ENCODE measurements at regions not wholly inside any gene's neighbourhood (a gene's known extent, or its start where the extent isn't known, plus 50 kb on each side); places are given as distances from the start of the nearest gene placed in this dataset.

- no peaks in the 10 kb centered on the region for H3K36me3 ChIP-seq (ENCODE audit: control insufficient read depth in 3 of 3, insufficient read depth in 2 of 3, low read depth in 1 of 3, low read length in 3 of 3)
- no peaks in the 10 kb centered on the region for H3K4me1 ChIP-seq (ENCODE audit: control insufficient read depth in 3 of 3, insufficient read depth in 2 of 3, low read depth in 1 of 3, low read length in 2 of 3)
- no peaks in the 10 kb centered on the region for H3K27me3 ChIP-seq (ENCODE audit: control insufficient read depth in 3 of 3, insufficient read depth in 3 of 3, low read length in 3 of 3)
- DNase-seq (no peak), FAIRE-seq (no peak)
- no peaks in the 10 kb centered on the region for H3K9me3 ChIP-seq (ENCODE audit: control insufficient read depth in 2 of 2, insufficient read depth in 1 of 2, low read depth in 1 of 2, low read length in 1 of 2)
- 32 to 55% (median 43%) methylated on average over 8 of the region's 8 CpGs for WGBS, 3 donors
- H3K4me3 ChIP-seq (ENCODE audit: low read depth in 1 of 3, low read length in 3 of 3): no peak overlapping the region
- H3K27ac ChIP-seq (ENCODE audit: low read depth in 1 of 3, low read length in 2 of 3): no peak overlapping the region
Observed at GRCh38 chr13:55410398-55411330, 1730.1 kb upstream of the PRR20A start.

GRCh38 chr13:55418095-55418494 lies 1722.6 kb upstream of the PRR20A start:
- WGBS, 3 donors: 63 to 70% (median 66%) methylated on average over 2 of the region's 2 CpGs
- Histone ChIP-seq H3K27ac (ENCODE audit: low read depth in 1 of 3, low read length in 2 of 3) (no peak overlapping the region), H3K9me3 (ENCODE audit: control insufficient read depth in 2 of 2, insufficient read depth in 1 of 2, low read depth in 1 of 2, low read length in 1 of 2) (no peaks in the 10 kb centered on the region), H3K27me3 (ENCODE audit: control insufficient read depth in 3 of 3, insufficient read depth in 3 of 3, low read length in 3 of 3) (no peaks in the 10 kb centered on the region), H3K36me3 (ENCODE audit: control insufficient read depth in 3 of 3, insufficient read depth in 2 of 3, low read depth in 1 of 3, low read length in 3 of 3) (no peaks in the 10 kb centered on the region), H3K4me3 (ENCODE audit: low read depth in 1 of 3, low read length in 3 of 3) (no peak overlapping the region), H3K4me1 (ENCODE audit: control insufficient read depth in 3 of 3, insufficient read depth in 2 of 3, low read depth in 1 of 3, low read length in 2 of 3) (no peaks in the 10 kb centered on the region)
- no peak for FAIRE-seq
- no peak for DNase-seq

- no peak for DNase-seq
- H3K9me3 ChIP-seq (ENCODE audit: control insufficient read depth in 2 of 2, insufficient read depth in 1 of 2, low read depth in 1 of 2, low read length in 1 of 2): peaks cover 0 to 3% of the 10 kb centered on the region in 2 donors
Observed at GRCh38 chr13:55432814-55433213, 1707.9 kb upstream of the PRR20A start.

GRCh38 chr13:55437162-55437561 lies 1703.6 kb upstream of the PRR20A start:
- Histone ChIP-seq H3K4me3 (ENCODE audit: low read depth in 1 of 3, low read length in 3 of 3) (no peak overlapping the region), H3K27ac (ENCODE audit: low read depth in 1 of 3, low read length in 2 of 3) (no peak overlapping the region), H3K27me3 (ENCODE audit: control insufficient read depth in 3 of 3, insufficient read depth in 3 of 3, low read length in 3 of 3) (no peaks in the 10 kb centered on the region), H3K36me3 (ENCODE audit: control insufficient read depth in 3 of 3, insufficient read depth in 2 of 3, low read depth in 1 of 3, low read length in 3 of 3) (no peaks in the 10 kb centered on the region), H3K4me1 (ENCODE audit: control insufficient read depth in 3 of 3, insufficient read depth in 2 of 3, low read depth in 1 of 3, low read length in 2 of 3) (no peaks in the 10 kb centered on the region), H3K9me3 (ENCODE audit: control insufficient read depth in 2 of 2, insufficient read depth in 1 of 2, low read depth in 1 of 2, low read length in 1 of 2) (peaks cover 0 to 3% of the 10 kb centered on the region in 2 donors)
- DNase-seq (no peak), FAIRE-seq (no peak)
- 6 to 38% (median 24%) methylated on average over 1 of the region's 1 CpG for WGBS, 3 donors

More at GRCh38 chr13:55432814-55433213, 1707.9 kb upstream of the PRR20A start:
- Histone ChIP-seq H3K36me3 (ENCODE audit: control insufficient read depth in 3 of 3, insufficient read depth in 2 of 3, low read depth in 1 of 3, low read length in 3 of 3) (no peaks in the 10 kb centered on the region), H3K4me1 (ENCODE audit: control insufficient read depth in 3 of 3, insufficient read depth in 2 of 3, low read depth in 1 of 3, low read length in 2 of 3) (no peaks in the 10 kb centered on the region), H3K27me3 (ENCODE audit: control insufficient read depth in 3 of 3, insufficient read depth in 3 of 3, low read length in 3 of 3) (no peaks in the 10 kb centered on the region), H3K4me3 (ENCODE audit: low read depth in 1 of 3, low read length in 3 of 3) (no peak overlapping the region), H3K27ac (ENCODE audit: low read depth in 1 of 3, low read length in 2 of 3) (no peak overlapping the region)
- FAIRE-seq: no peak
- WGBS, 3 donors: 58 to 74% (median 61%) methylated on average over 4 of the region's 4 CpGs

GRCh38 chr13:55439450-55439849 lies 1701.3 kb upstream of the PRR20A start:
- H3K27me3 ChIP-seq (ENCODE audit: control insufficient read depth in 3 of 3, insufficient read depth in 3 of 3, low read length in 3 of 3): no peaks in the 10 kb centered on the region
- no peak overlapping the region for H3K4me3 ChIP-seq (ENCODE audit: low read depth in 1 of 3, low read length in 3 of 3)
- H3K27ac ChIP-seq (ENCODE audit: low read depth in 1 of 3, low read length in 2 of 3): no peak overlapping the region
- H3K4me1 ChIP-seq (ENCODE audit: control insufficient read depth in 3 of 3, insufficient read depth in 2 of 3, low read depth in 1 of 3, low read length in 2 of 3): no peaks in the 10 kb centered on the region
- peaks cover 0 to 3% of the 10 kb centered on the region in 2 donors for H3K9me3 ChIP-seq (ENCODE audit: control insufficient read depth in 2 of 2, insufficient read depth in 1 of 2, low read depth in 1 of 2, low read length in 1 of 2)
- DNase-seq: peak in 1 of 2 donors; percentile 1
- H3K36me3 ChIP-seq (ENCODE audit: control insufficient read depth in 3 of 3, insufficient read depth in 2 of 3, low read depth in 1 of 3, low read length in 3 of 3): no peaks in the 10 kb centered on the region
- WGBS, 3 donors: 20 to 32% (median 25%) methylated on average over 1 of the region's 1 CpG
- FAIRE-seq: no peak

GRCh38 chr13:55440465-55441085 lies 1700.1 kb upstream of the PRR20A start:
- no peak overlapping the region for H3K27ac ChIP-seq (ENCODE audit: low read depth in 1 of 3, low read length in 2 of 3)
- H3K27me3 ChIP-seq (ENCODE audit: control insufficient read depth in 3 of 3, insufficient read depth in 3 of 3, low read length in 3 of 3): no peaks in the 10 kb centered on the region
- 52 to 68% (median 62%) methylated on average over 4 of the region's 4 CpGs for WGBS, 3 donors
- H3K4me1 ChIP-seq (ENCODE audit: control insufficient read depth in 3 of 3, insufficient read depth in 2 of 3, low read depth in 1 of 3, low read length in 2 of 3): no peaks in the 10 kb centered on the region
- no peaks in the 10 kb centered on the region for H3K9me3 ChIP-seq (ENCODE audit: control insufficient read depth in 2 of 2, insufficient read depth in 1 of 2, low read depth in 1 of 2, low read length in 1 of 2)
- H3K36me3 ChIP-seq (ENCODE audit: control insufficient read depth in 3 of 3, insufficient read depth in 2 of 3, low read depth in 1 of 3, low read length in 3 of 3): no peaks in the 10 kb centered on the region
- DNase-seq (no peak), FAIRE-seq (no peak)
- no peak overlapping the region for H3K4me3 ChIP-seq (ENCODE audit: low read depth in 1 of 3, low read length in 3 of 3)

GRCh38 chr13:55464222-55464621 lies 1676.5 kb upstream of the PRR20A start:
- Histone ChIP-seq H3K27me3 (ENCODE audit: control insufficient read depth in 3 of 3, insufficient read depth in 3 of 3, low read length in 3 of 3) (no peaks in the 10 kb centered on the region), H3K9me3 (ENCODE audit: control insufficient read depth in 2 of 2, insufficient read depth in 1 of 2, low read depth in 1 of 2, low read length in 1 of 2) (no peaks in the 10 kb centered on the region), H3K27ac (ENCODE audit: low read depth in 1 of 3, low read length in 2 of 3) (no peak overlapping the region), H3K36me3 (ENCODE audit: control insufficient read depth in 3 of 3, insufficient read depth in 2 of 3, low read depth in 1 of 3, low read length in 3 of 3) (no peaks in the 10 kb centered on the region), H3K4me1 (ENCODE audit: control insufficient read depth in 3 of 3, insufficient read depth in 2 of 3, low read depth in 1 of 3, low read length in 2 of 3) (no peaks in the 10 kb centered on the region), H3K4me3 (ENCODE audit: low read depth in 1 of 3, low read length in 3 of 3) (no peak overlapping the region)
- 36 to 71% (median 48%) methylated on average over 3 of the region's 3 CpGs for WGBS, 3 donors
- FAIRE-seq (no peak), DNase-seq (no peak)

- Histone ChIP-seq H3K27me3 (ENCODE audit: control insufficient read depth in 3 of 3, insufficient read depth in 3 of 3, low read length in 3 of 3) (no peaks in the 10 kb centered on the region), H3K9me3 (ENCODE audit: control insufficient read depth in 2 of 2, insufficient read depth in 1 of 2, low read depth in 1 of 2, low read length in 1 of 2) (no peaks in the 10 kb centered on the region), H3K36me3 (ENCODE audit: control insufficient read depth in 3 of 3, insufficient read depth in 2 of 3, low read depth in 1 of 3, low read length in 3 of 3) (no peaks in the 10 kb centered on the region), H3K4me3 (ENCODE audit: low read depth in 1 of 3, low read length in 3 of 3) (no peak overlapping the region), H3K27ac (ENCODE audit: low read depth in 1 of 3, low read length in 2 of 3) (no peak overlapping the region), H3K4me1 (ENCODE audit: control insufficient read depth in 3 of 3, insufficient read depth in 2 of 3, low read depth in 1 of 3, low read length in 2 of 3) (no peaks in the 10 kb centered on the region)
- DNase-seq (no peak), FAIRE-seq (no peak)
- whole genome bisulfite sequencing, 3 donors: 85 to 90% (median 88%) methylated on average over 2 of the region's 2 CpGs
Observed at GRCh38 chr13:55467476-55467875, 1673.2 kb upstream of the PRR20A start.
